DND-41 (cell line): ENCODE measurements at regions not wholly inside any gene's neighbourhood (a gene's known extent, or its start where the extent isn't known, plus 50 kb on each side); places are given as distances from the start of the nearest gene placed in this dataset.

Source experiments
- ATAC-seq: fragments of 200-7000 bp; cut with Tn5 transposase; 3 replicates; pipeline ENCODE4 v1.9.1; 2021; ENCODE audit warnings: low read depth; ENCODE audit not compliant: insufficient read depth
- DNase-seq: peaks from one replicate; pipeline ENCODE4 v3.0.0-alpha.2; 2020
- H2AFZ ChIP-seq: 2 replicates; pipeline ENCODE4 v1.6.0; 2012; ENCODE audit warnings: low read depth, low read length
- H3K27ac ChIP-seq: 2 replicates; pipeline ENCODE4 v1.5.1; 2012; ENCODE audit warnings: low read length, inconsistent platforms
- H3K27me3 ChIP-seq: fragments of 200-600 bp; sonication (generic); 2 replicates; pipeline ENCODE4 v1.6.0; 2012; ENCODE audit warnings: low read length, mild to moderate bottlenecking, inconsistent platforms; ENCODE audit not compliant: insufficient read depth, poor library complexity
- H3K36me3 ChIP-seq: 2 replicates; pipeline ENCODE4 v1.5.1; 2012; ENCODE audit warnings: low read length, inconsistent platforms; ENCODE audit not compliant: insufficient read depth
- H3K4me1 ChIP-seq: 2 replicates; pipeline ENCODE4 v1.5.1; 2012; ENCODE audit warnings: mild to moderate bottlenecking, low read length; ENCODE audit not compliant: insufficient read depth
- H3K4me2 ChIP-seq: 2 replicates; pipeline ENCODE4 v1.6.0; 2012; ENCODE audit warnings: mild to moderate bottlenecking, moderate library complexity, low read length, inconsistent platforms; ENCODE audit not compliant: insufficient read depth
- H3K4me3 ChIP-seq, 2 experiments: fragments of 200-600 bp in 1 of 2; shearing (Covaris generic) in 1 of 2; 2 replicates each; pipeline ENCODE4 v1.5.1; 2012 to 2016; ENCODE audit warnings: inconsistent platforms in 2 of 2, low read length in 2 of 2, mild to moderate bottlenecking in 2 of 2, low read depth in 1 of 2, moderate library complexity in 1 of 2
- H3K79me2 ChIP-seq: 2 replicates; pipeline ENCODE4 v1.6.0; 2012; ENCODE audit warnings: low read length, inconsistent platforms; ENCODE audit not compliant: insufficient read depth
- H3K9ac ChIP-seq: 2 replicates; pipeline ENCODE4 v1.6.0; 2012; ENCODE audit warnings: low read depth, mild to moderate bottlenecking, inconsistent platforms, low read length, moderate library complexity
- H3K9me3 ChIP-seq: 2 replicates; pipeline ENCODE4 v1.5.1; 2012; ENCODE audit warnings: low read length, moderate library complexity, mild to moderate bottlenecking, inconsistent platforms; ENCODE audit not compliant: insufficient read depth, severe bottlenecking
- H4K20me1 ChIP-seq: 2 replicates; pipeline ENCODE4 v1.6.0; 2012; ENCODE audit warnings: low read length; ENCODE audit not compliant: insufficient read depth
- CTCF ChIP-seq: IDR thresholded peaks from 2 replicates; pipeline ENCODE4 v1.5.1; 2012; ENCODE audit warnings: borderline replicate concordance, low read length, moderate library complexity, mild to moderate bottlenecking; ENCODE audit not compliant: poor library complexity, severe bottlenecking; ENCODE audit errors: extremely low read depth
- EZH2 ChIP-seq: IDR thresholded peaks from 3 replicates; pipeline ENCODE4 v1.6.1; 2012; ENCODE audit warnings: borderline replicate concordance, low read depth, mild to moderate bottlenecking, moderate library complexity, low read length, inconsistent platforms; ENCODE audit not compliant: severe bottlenecking

- ATAC-seq (no peak), DNase-seq (no peak)
- H3K9me3 ChIP-seq: no peaks in the 10 kb centered on the region
- no peaks in the 10 kb centered on the region for H3K36me3 ChIP-seq
- no peak overlapping the region for H3K4me3 ChIP-seq
- H3K27ac ChIP-seq: no peak overlapping the region
- H3K9ac ChIP-seq: no peak overlapping the region
- no peak for TF ChIP-seq EZH2
- TF ChIP-seq CTCF: no peak
- no peak overlapping the region for H2AFZ ChIP-seq
- no peaks in the 10 kb centered on the region for H4K20me1 ChIP-seq
- H3K27me3 ChIP-seq: no peaks in the 10 kb centered on the region
- H3K79me2 ChIP-seq: no peaks in the 10 kb centered on the region
- H3K4me1 ChIP-seq: no peaks in the 10 kb centered on the region
- H3K4me2 ChIP-seq: no peak overlapping the region
Observed at GRCh38 chr5:89246864-89247263, 363.9 kb upstream of the MEF2C start.

GRCh38 chr5:89246252-89246651, 363.3 kb upstream of the MEF2C start:
- no peaks in the 10 kb centered on the region for H3K9me3 ChIP-seq
- H3K9ac ChIP-seq: no peak overlapping the region
- H4K20me1 ChIP-seq: no peaks in the 10 kb centered on the region
- no peak overlapping the region for H2AFZ ChIP-seq
- H3K36me3 ChIP-seq: no peaks in the 10 kb centered on the region
- H3K27me3 ChIP-seq: no peaks in the 10 kb centered on the region
- H3K4me3 ChIP-seq: no peak overlapping the region
- DNase-seq (no peak), ATAC-seq (no peak)
- no peak overlapping the region for H3K27ac ChIP-seq
- TF ChIP-seq EZH2: no peak
- no peak for TF ChIP-seq CTCF
- no peaks in the 10 kb centered on the region for H3K4me1 ChIP-seq
- H3K4me2 ChIP-seq: no peak overlapping the region
- no peaks in the 10 kb centered on the region for H3K79me2 ChIP-seq

- Histone ChIP-seq H2AFZ (no peak overlapping the region), H3K36me3 (no peaks in the 10 kb centered on the region), H3K79me2 (no peaks in the 10 kb centered on the region), H3K4me1 (no peaks in the 10 kb centered on the region), H3K27me3 (no peaks in the 10 kb centered on the region), H3K9ac (no peak overlapping the region), H3K4me3 (no peak overlapping the region), H3K4me2 (no peak overlapping the region), H3K27ac (no peak overlapping the region), H3K9me3 (no peaks in the 10 kb centered on the region), H4K20me1 (no peaks in the 10 kb centered on the region)
- no peak for ATAC-seq
- TF ChIP-seq EZH2 (no peak), CTCF (no peak)
- no peak for DNase-seq
Observed at GRCh38 chr5:89243611-89244010, 360.6 kb upstream of the MEF2C start.

GRCh38 chr5:89241186-89241585, 358.2 kb upstream of the MEF2C start:
- H3K79me2 ChIP-seq: no peaks in the 10 kb centered on the region
- H3K4me2 ChIP-seq: no peak overlapping the region
- H3K4me3 ChIP-seq: no peak overlapping the region
- H3K36me3 ChIP-seq: no peaks in the 10 kb centered on the region
- H2AFZ ChIP-seq: no peak overlapping the region
- no peaks in the 10 kb centered on the region for H3K27me3 ChIP-seq
- TF ChIP-seq EZH2: no peak
- no peak for TF ChIP-seq CTCF
- H3K9ac ChIP-seq: no peak overlapping the region
- DNase-seq: no peak
- no peaks in the 10 kb centered on the region for H3K4me1 ChIP-seq
- H4K20me1 ChIP-seq: no peaks in the 10 kb centered on the region
- no peak for ATAC-seq
- H3K27ac ChIP-seq: no peak overlapping the region
- H3K9me3 ChIP-seq: no peaks in the 10 kb centered on the region
